HL-60 (cell line): ENCODE measurements at regions not wholly inside any gene's neighbourhood (a gene's known extent, or its start where the extent isn't known, plus 50 kb on each side); places are given as distances from the start of the nearest gene placed in this dataset.

ENCODE experiments used
- DNase-seq, 2 experiments: peaks; one replicate each; pipeline ENCODE4 v3.0.0-alpha.2; 2010 to 2020; ENCODE audit warnings: low read depth in 1 of 2, low spot score in 1 of 2
- H3K27ac ChIP-seq: fragments of 250-450 bp; sonication (Bioruptor Pico); replicated peaks from 2 replicates; pipeline ENCODE4 v1.5.1; 2020; ENCODE audit warnings: mild to moderate bottlenecking, moderate library complexity
- H3K27me3 ChIP-seq: fragments of 250-450 bp; sonication (Bioruptor Pico); 2 replicates; pipeline ENCODE4 v1.5.1; 2021; ENCODE audit warnings: mild to moderate bottlenecking, moderate library complexity; ENCODE audit not compliant: insufficient read depth, poor library complexity, severe bottlenecking
- H3K4me3 ChIP-seq: replicated peaks from 2 replicates; pipeline ENCODE4 v1.5.1; 2011; ENCODE audit warnings: mild to moderate bottlenecking, control low read depth, low read length; ENCODE audit not compliant: insufficient read depth
- GABPA ChIP-seq: IDR thresholded peaks from 2 replicates; pipeline ENCODE4 v1.6.1; 2012; ENCODE audit warnings: low read depth
- POLR2AphosphoS5 ChIP-seq: IDR thresholded peaks from 2 replicates; pipeline ENCODE4 v1.6.1; 2012; ENCODE audit warnings: low read depth
- SPI1 ChIP-seq: IDR thresholded peaks from 2 replicates; pipeline ENCODE4 v1.6.1; 2012; ENCODE audit warnings: low read depth, mild to moderate bottlenecking, borderline replicate concordance
- TF ChIP-seq, protein P1 (sequence below): IDR thresholded peaks from one replicate; pipeline ENCODE4 v1.5.1; 2011; ENCODE audit warnings: low read length, control low read depth, inconsistent platforms; ENCODE audit not compliant: insufficient read depth
- TF ChIP-seq, protein P2 (sequence below): IDR thresholded peaks from 2 replicates; pipeline ENCODE4 v1.6.1; 2012; ENCODE audit warnings: low read depth; ENCODE audit not compliant: insufficient replicate concordance

DNA sequence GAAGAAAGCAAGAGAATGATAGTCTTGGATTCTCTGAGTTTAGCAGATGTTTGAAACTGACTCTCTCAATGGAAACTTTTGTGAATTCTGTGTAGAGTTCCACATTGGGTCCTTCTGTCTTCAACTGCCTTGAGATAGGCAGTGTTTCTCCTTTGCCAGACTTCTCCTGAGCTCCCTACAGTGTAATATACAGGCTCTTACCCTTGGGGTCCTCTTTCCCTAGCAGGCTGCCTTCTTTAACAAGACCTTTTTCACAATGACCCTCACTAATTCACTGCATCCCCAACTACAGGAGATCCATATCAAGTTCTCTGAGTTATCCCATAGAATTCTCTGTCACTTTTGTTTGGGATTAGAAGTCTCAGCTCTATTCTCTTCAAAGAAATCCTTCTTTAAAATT, 513.0 kb downstream of the XIRP2 start:
- DNase-seq = no peak
- TF ChIP-seq SPI1 (no peak), GABPA (no peak), POLR2AphosphoS5 (no peak)
- TF ChIP-seq, protein P1, sequence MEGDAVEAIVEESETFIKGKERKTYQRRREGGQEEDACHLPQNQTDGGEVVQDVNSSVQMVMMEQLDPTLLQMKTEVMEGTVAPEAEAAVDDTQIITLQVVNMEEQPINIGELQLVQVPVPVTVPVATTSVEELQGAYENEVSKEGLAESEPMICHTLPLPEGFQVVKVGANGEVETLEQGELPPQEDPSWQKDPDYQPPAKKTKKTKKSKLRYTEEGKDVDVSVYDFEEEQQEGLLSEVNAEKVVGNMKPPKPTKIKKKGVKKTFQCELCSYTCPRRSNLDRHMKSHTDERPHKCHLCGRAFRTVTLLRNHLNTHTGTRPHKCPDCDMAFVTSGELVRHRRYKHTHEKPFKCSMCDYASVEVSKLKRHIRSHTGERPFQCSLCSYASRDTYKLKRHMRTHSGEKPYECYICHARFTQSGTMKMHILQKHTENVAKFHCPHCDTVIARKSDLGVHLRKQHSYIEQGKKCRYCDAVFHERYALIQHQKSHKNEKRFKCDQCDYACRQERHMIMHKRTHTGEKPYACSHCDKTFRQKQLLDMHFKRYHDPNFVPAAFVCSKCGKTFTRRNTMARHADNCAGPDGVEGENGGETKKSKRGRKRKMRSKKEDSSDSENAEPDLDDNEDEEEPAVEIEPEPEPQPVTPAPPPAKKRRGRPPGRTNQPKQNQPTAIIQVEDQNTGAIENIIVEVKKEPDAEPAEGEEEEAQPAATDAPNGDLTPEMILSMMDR = no peak
- TF ChIP-seq, protein P2, sequence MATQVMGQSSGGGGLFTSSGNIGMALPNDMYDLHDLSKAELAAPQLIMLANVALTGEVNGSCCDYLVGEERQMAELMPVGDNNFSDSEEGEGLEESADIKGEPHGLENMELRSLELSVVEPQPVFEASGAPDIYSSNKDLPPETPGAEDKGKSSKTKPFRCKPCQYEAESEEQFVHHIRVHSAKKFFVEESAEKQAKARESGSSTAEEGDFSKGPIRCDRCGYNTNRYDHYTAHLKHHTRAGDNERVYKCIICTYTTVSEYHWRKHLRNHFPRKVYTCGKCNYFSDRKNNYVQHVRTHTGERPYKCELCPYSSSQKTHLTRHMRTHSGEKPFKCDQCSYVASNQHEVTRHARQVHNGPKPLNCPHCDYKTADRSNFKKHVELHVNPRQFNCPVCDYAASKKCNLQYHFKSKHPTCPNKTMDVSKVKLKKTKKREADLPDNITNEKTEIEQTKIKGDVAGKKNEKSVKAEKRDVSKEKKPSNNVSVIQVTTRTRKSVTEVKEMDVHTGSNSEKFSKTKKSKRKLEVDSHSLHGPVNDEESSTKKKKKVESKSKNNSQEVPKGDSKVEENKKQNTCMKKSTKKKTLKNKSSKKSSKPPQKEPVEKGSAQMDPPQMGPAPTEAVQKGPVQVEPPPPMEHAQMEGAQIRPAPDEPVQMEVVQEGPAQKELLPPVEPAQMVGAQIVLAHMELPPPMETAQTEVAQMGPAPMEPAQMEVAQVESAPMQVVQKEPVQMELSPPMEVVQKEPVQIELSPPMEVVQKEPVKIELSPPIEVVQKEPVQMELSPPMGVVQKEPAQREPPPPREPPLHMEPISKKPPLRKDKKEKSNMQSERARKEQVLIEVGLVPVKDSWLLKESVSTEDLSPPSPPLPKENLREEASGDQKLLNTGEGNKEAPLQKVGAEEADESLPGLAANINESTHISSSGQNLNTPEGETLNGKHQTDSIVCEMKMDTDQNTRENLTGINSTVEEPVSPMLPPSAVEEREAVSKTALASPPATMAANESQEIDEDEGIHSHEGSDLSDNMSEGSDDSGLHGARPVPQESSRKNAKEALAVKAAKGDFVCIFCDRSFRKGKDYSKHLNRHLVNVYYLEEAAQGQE = no peak
- no peak overlapping the region for H3K27ac ChIP-seq
- no peak overlapping the region for H3K4me3 ChIP-seq
- no peaks in the 10 kb centered on the region for H3K27me3 ChIP-seq

- Histone ChIP-seq H3K4me3 (no peak overlapping the region), H3K27me3 (no peaks in the 10 kb centered on the region), H3K27ac (no peak overlapping the region)
- no peak for DNase-seq
- TF ChIP-seq, protein P2 = no peak
- no peak for TF ChIP-seq SPI1
- no peak for TF ChIP-seq GABPA
- TF ChIP-seq, protein P1 = no peak
- TF ChIP-seq POLR2AphosphoS5 = no peak
Measured at GRCh38 chr2:167400546-167400945, 512.3 kb downstream of the XIRP2 start.

DNA sequence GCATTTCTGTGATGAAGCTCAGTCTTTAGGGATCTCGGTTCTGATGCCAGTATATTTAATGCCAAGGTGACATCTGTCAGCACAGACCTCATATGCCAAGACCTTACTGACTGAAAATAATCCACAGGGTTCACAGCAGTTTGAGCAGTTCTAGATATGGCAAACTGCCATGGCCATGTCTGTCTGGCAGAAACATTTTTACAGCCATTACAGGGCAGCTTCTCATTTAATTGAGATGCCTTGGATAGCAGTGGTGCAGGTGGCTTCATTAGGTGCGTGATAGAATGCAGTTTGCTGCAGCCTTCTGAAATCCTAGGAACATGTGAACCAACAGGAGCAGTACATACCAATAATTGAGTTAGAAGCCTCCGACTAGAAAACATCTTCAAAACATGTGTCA, 510.6 kb downstream of the XIRP2 start:
- TF ChIP-seq GABPA (no peak), SPI1 (no peak), POLR2AphosphoS5 (no peak)
- TF ChIP-seq, protein P2 = no peak
- TF ChIP-seq, protein P1 = no peak

More for the DNA sequence above, 510.6 kb downstream of the XIRP2 start:
- no peak for DNase-seq
- Histone ChIP-seq H3K4me3 (no peak overlapping the region), H3K27ac (no peak overlapping the region), H3K27me3 (no peaks in the 10 kb centered on the region)
